ENCODE measurements at regions not wholly inside any gene's neighbourhood (a gene's known extent, or its start where the extent isn't known, plus 50 kb on each side); places are given as distances from the start of the nearest gene placed in this dataset.

DNA sequence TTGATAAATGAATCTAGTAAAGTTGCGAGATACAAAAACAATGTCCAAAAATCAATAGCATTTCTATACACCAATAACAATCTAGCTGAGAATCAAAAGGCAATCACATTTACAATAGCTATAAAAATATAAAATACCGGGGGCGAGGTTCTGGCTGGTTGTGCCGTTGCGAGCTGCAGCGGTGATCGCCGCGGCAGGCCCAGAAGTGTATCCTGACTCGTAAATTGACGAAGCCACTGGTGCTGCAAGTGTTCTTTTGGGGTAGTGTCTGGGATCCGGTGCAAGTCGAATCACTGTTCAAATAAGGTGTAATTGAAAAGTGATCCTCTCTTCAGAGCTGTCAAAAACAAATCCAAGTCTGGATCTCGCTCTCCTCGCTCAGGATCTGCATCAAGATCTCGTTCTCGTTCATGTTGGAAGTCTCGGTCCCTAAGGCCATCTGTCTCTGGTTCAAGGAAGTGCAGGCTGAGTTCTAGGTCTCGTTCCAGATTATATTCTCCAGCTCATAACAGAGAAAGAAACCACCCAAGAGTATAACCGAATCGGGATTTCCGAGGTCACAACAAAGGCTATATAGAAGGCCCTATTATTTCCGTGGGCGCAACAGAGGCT lies 80.1 kb upstream of the STT3B start:
- H3K27ac ChIP-seq (ENCODE audit: low read length) = no peak overlapping the region
- H3K36me3 ChIP-seq (ENCODE audit: control insufficient read depth in 1 of 2, insufficient read depth in 2 of 2, low read length in 2 of 2) = no peaks in the 10 kb centered on the region
- no peaks in the 10 kb centered on the region for H3K4me1 ChIP-seq (ENCODE audit: control insufficient read depth in 1 of 2, insufficient read depth in 2 of 2, low read length in 2 of 2)
- H3K4me3 ChIP-seq (ENCODE audit: low read depth in 1 of 2, low read length in 2 of 2) = no peak overlapping the region
- H3K9me3 ChIP-seq (ENCODE audit: control insufficient read depth in 1 of 2, low read length in 2 of 2) = no peaks in the 10 kb centered on the region
- H3K27me3 ChIP-seq (ENCODE audit: low read depth, low read length) = no peaks in the 10 kb centered on the region

DNA sequence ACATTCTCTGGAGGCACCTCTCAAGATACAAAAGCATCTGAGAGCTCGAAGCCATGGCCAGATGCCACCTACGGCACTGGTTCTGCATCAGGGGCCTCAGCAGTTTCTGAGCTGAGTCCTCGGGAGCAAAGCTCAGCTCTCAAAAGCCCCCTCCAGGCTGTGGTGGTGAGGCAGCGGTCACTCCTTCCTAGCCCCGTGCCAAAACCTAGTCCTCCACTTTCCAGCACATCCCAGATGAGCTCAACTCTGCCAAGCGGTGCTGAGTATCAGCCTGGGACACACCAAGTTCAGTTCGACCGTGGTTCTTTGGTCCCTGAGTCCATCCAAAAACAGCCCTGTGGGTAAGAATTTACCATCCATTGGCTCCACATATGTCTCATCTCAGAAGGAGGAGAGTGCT lies 79.3 kb upstream of the STT3B start:
- no peaks in the 10 kb centered on the region for H3K27me3 ChIP-seq (ENCODE audit: low read depth, low read length)
- H3K4me1 ChIP-seq (ENCODE audit: control insufficient read depth in 1 of 2, insufficient read depth in 2 of 2, low read length in 2 of 2) = no peaks in the 10 kb centered on the region
- H3K4me3 ChIP-seq (ENCODE audit: low read depth in 1 of 2, low read length in 2 of 2) = no peak overlapping the region
- no peaks in the 10 kb centered on the region for H3K36me3 ChIP-seq (ENCODE audit: control insufficient read depth in 1 of 2, insufficient read depth in 2 of 2, low read length in 2 of 2)
- H3K27ac ChIP-seq (ENCODE audit: low read length) = no peak overlapping the region
- H3K9me3 ChIP-seq (ENCODE audit: control insufficient read depth in 1 of 2, low read length in 2 of 2) = no peaks in the 10 kb centered on the region

DNA sequence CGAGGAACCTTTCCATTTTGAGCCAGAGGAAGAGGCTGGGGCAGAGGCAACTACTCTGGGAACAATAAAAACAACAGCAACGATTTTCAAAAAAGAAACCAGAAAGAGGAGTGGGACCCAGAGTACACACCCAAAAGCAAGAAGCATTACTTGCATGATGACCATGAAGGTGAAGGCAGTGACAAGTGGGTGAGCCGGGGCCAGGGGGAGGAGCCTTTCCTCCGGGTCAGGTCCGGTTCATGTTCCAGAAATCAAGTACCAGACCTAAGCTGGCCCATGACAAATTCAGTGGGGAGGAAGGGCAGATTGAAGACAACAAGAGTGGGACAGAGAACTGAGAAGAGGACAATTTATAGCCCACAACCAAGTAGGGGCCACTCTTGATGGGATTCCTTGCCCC lies 77.2 kb upstream of the STT3B start:
- Histone ChIP-seq H3K27ac (ENCODE audit: low read length) (no peak overlapping the region), H3K27me3 (ENCODE audit: low read depth, low read length) (no peaks in the 10 kb centered on the region), H3K4me1 (ENCODE audit: control insufficient read depth in 1 of 2, insufficient read depth in 2 of 2, low read length in 2 of 2) (no peaks in the 10 kb centered on the region), H3K4me3 (ENCODE audit: low read depth in 1 of 2, low read length in 2 of 2) (no peak overlapping the region), H3K9me3 (ENCODE audit: control insufficient read depth in 1 of 2, low read length in 2 of 2) (no peaks in the 10 kb centered on the region), H3K36me3 (ENCODE audit: control insufficient read depth in 1 of 2, insufficient read depth in 2 of 2, low read length in 2 of 2) (no peaks in the 10 kb centered on the region)

DNA sequence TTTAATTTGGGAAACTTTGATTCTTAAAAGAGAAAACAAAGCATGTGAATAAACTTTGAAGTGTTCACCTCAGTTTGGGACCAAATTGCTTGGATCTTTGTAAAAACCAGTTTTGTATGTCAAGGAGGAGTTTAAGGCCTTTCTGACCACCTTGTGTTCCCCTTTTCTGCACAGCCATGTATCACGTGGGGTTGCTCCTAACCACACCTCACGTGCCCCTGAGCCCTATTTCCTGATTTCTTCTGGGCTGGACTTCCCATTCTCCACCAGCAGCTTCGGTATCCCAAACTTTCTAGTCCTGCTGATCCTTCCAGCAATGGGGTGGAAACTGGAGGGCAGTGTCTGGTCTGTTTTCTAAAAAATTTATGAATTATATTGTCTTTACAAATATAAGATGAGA lies 76.4 kb upstream of the STT3B start:
- H3K9me3 ChIP-seq (ENCODE audit: control insufficient read depth in 1 of 2, low read length in 2 of 2) = no peaks in the 10 kb centered on the region
- no peak overlapping the region for H3K4me3 ChIP-seq (ENCODE audit: low read depth in 1 of 2, low read length in 2 of 2)
- H3K4me1 ChIP-seq (ENCODE audit: control insufficient read depth in 1 of 2, insufficient read depth in 2 of 2, low read length in 2 of 2) = no peaks in the 10 kb centered on the region
- no peak overlapping the region for H3K27ac ChIP-seq (ENCODE audit: low read length)
- no peaks in the 10 kb centered on the region for H3K27me3 ChIP-seq (ENCODE audit: low read depth, low read length)
- H3K36me3 ChIP-seq (ENCODE audit: control insufficient read depth in 1 of 2, insufficient read depth in 2 of 2, low read length in 2 of 2) = no peaks in the 10 kb centered on the region

DNA sequence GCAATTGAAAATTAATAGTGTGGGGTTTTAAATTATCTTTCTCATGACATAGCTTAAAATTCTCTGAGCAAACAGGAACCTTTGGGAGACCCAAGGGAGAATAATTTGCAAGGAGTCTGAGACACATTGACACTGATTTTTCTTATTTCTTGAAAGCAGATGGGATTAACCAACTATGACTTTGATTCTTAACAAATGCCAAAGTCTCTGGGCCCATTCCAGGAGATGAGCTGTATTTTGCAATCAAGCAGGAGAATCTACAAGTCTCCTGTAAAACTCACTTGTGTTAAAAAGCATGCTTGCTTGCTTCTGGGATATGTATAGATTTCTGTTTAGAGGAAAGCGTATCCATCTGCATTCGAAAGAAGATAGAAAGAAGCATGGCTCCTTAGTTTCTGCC lies 71.3 kb upstream of the STT3B start:
- Histone ChIP-seq H3K9me3 (ENCODE audit: control insufficient read depth in 1 of 2, low read length in 2 of 2) (no peaks in the 10 kb centered on the region), H3K4me3 (ENCODE audit: low read depth in 1 of 2, low read length in 2 of 2) (no peak overlapping the region), H3K4me1 (ENCODE audit: control insufficient read depth in 1 of 2, insufficient read depth in 2 of 2, low read length in 2 of 2) (no peaks in the 10 kb centered on the region), H3K36me3 (ENCODE audit: control insufficient read depth in 1 of 2, insufficient read depth in 2 of 2, low read length in 2 of 2) (no peaks in the 10 kb centered on the region), H3K27ac (ENCODE audit: low read length) (no peak overlapping the region), H3K27me3 (ENCODE audit: low read depth, low read length) (no peaks in the 10 kb centered on the region)

DNA sequence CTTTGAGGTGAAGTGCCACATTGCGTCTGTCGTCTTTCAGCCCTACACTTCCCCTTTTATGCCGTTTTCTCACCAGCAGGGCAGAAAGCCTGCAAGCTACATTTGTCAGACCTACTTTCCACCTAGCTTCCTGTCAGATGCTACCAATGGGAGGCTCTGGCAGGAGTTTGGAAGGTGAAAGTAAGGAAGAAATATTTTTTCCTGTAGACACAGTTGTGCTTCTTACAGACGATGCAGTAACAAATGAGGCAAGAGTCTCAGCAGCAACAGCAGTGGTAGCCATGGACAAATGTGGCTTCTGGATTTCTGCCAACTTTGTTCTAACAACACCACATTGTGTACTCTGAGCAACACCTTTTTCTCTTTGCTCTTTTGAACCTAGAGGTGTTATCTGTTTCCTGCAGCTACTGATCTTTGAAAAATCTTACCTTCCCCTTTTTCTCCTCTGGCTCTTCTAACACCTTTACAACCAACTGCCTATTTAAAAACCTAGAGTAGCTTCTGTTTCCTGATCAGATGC lies 70.6 kb upstream of the STT3B start:
- Histone ChIP-seq H3K4me1 (ENCODE audit: control insufficient read depth in 1 of 2, insufficient read depth in 2 of 2, low read length in 2 of 2) (no peaks in the 10 kb centered on the region), H3K27ac (ENCODE audit: low read length) (no peak overlapping the region), H3K9me3 (ENCODE audit: control insufficient read depth in 1 of 2, low read length in 2 of 2) (no peaks in the 10 kb centered on the region), H3K36me3 (ENCODE audit: control insufficient read depth in 1 of 2, insufficient read depth in 2 of 2, low read length in 2 of 2) (no peaks in the 10 kb centered on the region), H3K4me3 (ENCODE audit: low read depth in 1 of 2, low read length in 2 of 2) (no peak overlapping the region), H3K27me3 (ENCODE audit: low read depth, low read length) (no peaks in the 10 kb centered on the region)

DNA sequence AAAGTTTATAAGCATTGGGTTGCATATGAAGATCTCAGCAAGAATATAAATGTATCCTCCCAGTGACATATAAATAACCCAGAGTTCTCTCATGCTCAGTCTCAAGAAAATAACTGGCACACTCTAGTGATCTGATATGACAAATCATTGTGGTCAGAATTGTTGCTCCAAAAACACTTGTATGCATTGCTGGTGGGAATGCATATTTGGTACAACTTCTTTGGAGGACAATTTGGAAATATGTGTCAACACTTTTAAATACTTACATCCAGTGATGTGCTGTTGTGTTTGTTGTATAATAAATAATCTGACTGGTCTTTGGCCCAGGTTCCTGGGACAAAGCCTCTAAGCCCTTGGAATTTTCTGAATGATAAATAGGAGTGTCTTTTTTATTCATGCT lies 66.7 kb upstream of the STT3B start:
- no peaks in the 10 kb centered on the region for H3K4me1 ChIP-seq (ENCODE audit: control insufficient read depth in 1 of 2, insufficient read depth in 2 of 2, low read length in 2 of 2)

DNA sequence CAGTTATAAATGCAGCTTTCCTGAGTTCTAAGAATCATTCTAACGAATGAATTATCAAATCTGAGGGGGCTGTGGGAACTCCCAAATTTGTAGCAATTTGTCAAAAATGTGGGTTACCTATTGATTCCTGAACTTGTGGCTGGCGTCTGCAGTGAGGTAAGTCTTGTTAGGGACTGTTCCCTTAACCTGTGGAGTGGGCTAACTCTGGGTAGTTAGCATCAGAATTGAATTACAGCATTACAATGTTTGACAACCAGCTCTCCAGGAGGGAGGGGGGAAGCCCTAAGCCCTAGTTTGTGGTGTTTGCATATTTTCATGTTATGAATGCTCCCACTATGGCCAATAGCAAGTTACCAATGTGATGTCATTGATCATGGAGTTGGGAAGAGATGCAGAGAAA lies 65.9 kb upstream of the STT3B start:
- Histone ChIP-seq H3K36me3 (ENCODE audit: control insufficient read depth in 1 of 2, insufficient read depth in 2 of 2, low read length in 2 of 2) (no peaks in the 10 kb centered on the region), H3K4me3 (ENCODE audit: low read depth in 1 of 2, low read length in 2 of 2) (no peak overlapping the region), H3K27ac (ENCODE audit: low read length) (no peak overlapping the region), H3K9me3 (ENCODE audit: control insufficient read depth in 1 of 2, low read length in 2 of 2) (no peaks in the 10 kb centered on the region), H3K4me1 (ENCODE audit: control insufficient read depth in 1 of 2, insufficient read depth in 2 of 2, low read length in 2 of 2) (no peaks in the 10 kb centered on the region), H3K27me3 (ENCODE audit: low read depth, low read length) (no peaks in the 10 kb centered on the region)

More for the DNA sequence above, 66.7 kb upstream of the STT3B start:
- H3K27ac ChIP-seq (ENCODE audit: low read length) = no peak overlapping the region
- H3K9me3 ChIP-seq (ENCODE audit: control insufficient read depth in 1 of 2, low read length in 2 of 2) = no peaks in the 10 kb centered on the region
- H3K4me3 ChIP-seq (ENCODE audit: low read depth in 1 of 2, low read length in 2 of 2) = no peak overlapping the region
- H3K36me3 ChIP-seq (ENCODE audit: control insufficient read depth in 1 of 2, insufficient read depth in 2 of 2, low read length in 2 of 2) = no peaks in the 10 kb centered on the region
- no peaks in the 10 kb centered on the region for H3K27me3 ChIP-seq (ENCODE audit: low read depth, low read length)

DNA sequence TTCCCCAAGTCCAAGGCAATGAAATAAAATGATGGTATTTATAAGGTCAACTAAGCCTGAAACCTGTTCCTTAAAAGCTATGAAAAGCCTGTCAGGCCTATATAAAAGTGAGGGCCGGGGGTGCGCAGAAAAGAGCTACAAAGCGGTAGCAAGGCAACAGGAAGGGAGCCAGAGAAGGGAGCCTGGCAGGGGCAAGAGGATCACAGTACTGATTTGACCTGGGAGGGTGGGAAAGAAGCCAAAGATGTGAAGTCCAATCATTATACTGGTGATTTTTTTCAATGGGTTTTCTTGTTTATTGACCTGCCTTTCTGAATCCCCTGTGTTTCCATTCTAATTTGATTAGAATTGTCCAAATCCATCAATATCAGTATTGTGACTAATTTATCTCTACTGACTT lies 64.3 kb upstream of the STT3B start:
- Histone ChIP-seq H3K27me3 (ENCODE audit: low read depth, low read length) (no peaks in the 10 kb centered on the region), H3K4me1 (ENCODE audit: control insufficient read depth in 1 of 2, insufficient read depth in 2 of 2, low read length in 2 of 2) (no peaks in the 10 kb centered on the region), H3K36me3 (ENCODE audit: control insufficient read depth in 1 of 2, insufficient read depth in 2 of 2, low read length in 2 of 2) (no peaks in the 10 kb centered on the region)

DNA sequence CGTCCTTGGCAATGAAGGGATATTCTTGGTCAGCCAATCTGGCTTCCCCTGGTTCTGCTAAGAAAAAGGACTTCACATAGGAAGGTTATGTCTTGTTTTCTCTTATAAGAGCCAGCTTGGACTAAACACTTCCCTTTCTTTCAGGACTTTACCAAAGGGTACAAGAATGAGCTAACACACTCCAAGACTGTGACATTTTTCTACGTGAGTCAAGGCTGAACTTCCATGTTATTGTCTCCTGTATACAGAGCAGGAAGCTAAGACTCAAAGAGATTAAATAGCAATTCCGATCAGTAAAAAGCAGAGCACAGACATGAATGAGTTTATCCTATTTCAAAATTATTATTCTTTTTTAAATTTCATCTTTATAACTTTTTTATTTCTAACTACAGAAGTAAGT lies 63.3 kb upstream of the STT3B start:
- Histone ChIP-seq H3K27me3 (ENCODE audit: low read depth, low read length) (no peaks in the 10 kb centered on the region), H3K27ac (ENCODE audit: low read length) (no peak overlapping the region), H3K9me3 (ENCODE audit: control insufficient read depth in 1 of 2, low read length in 2 of 2) (no peaks in the 10 kb centered on the region), H3K36me3 (ENCODE audit: control insufficient read depth in 1 of 2, insufficient read depth in 2 of 2, low read length in 2 of 2) (no peaks in the 10 kb centered on the region), H3K4me1 (ENCODE audit: control insufficient read depth in 1 of 2, insufficient read depth in 2 of 2, low read length in 2 of 2) (no peaks in the 10 kb centered on the region), H3K4me3 (ENCODE audit: low read depth in 1 of 2, low read length in 2 of 2) (no peak overlapping the region)

More for the DNA sequence above, 64.3 kb upstream of the STT3B start:
- no peak overlapping the region for H3K4me3 ChIP-seq (ENCODE audit: low read depth in 1 of 2, low read length in 2 of 2)
- no peak overlapping the region for H3K27ac ChIP-seq (ENCODE audit: low read length)
- no peaks in the 10 kb centered on the region for H3K9me3 ChIP-seq (ENCODE audit: control insufficient read depth in 1 of 2, low read length in 2 of 2)

DNA sequence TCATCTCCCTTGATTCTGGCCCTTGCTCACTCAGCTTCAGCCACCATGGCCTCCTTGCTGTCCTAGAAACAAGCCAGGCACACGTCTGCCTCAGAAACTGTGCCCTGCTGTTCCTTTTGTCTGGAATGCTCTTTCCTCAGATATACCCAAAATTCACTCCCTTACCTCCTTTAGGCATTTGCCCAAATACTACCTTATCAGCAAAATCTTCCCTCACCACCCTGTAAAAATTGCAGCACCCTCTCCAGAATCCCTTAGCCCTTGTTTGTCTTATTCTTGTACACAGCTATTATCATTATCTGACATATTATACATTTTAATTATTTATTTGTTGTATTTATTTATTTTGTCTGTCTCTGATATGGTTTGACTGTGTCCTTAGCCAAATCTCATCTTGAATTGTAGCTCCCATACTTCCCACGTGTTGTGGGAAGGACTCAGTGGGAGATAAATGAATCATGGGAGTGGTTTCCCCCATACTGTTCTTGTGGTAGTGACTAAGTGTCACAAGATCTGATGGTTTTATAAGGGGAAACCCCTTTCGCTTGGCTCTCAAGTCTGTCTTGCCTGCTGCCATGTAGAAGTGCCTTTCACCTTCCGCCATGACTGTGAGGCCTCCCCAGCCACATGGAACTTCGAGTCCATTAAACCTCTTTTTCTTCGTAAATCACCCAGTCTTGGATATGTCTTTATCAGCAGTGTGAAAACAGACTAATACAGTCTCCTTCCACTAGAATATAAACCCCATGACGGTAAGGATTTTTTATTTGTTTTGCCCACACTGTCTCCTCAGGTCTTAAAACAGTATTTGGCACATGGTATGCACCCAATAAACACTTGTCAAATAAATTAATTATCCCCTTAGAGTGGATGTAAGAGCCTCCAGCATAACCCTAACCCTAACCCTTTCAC lies 60.0 kb upstream of the STT3B start:
- no peaks in the 10 kb centered on the region for H3K4me1 ChIP-seq (ENCODE audit: control insufficient read depth in 1 of 2, insufficient read depth in 2 of 2, low read length in 2 of 2)
- H3K36me3 ChIP-seq (ENCODE audit: control insufficient read depth in 1 of 2, insufficient read depth in 2 of 2, low read length in 2 of 2) = no peaks in the 10 kb centered on the region
- H3K4me3 ChIP-seq (ENCODE audit: low read depth in 1 of 2, low read length in 2 of 2) = no peak overlapping the region
- no peaks in the 10 kb centered on the region for H3K27me3 ChIP-seq (ENCODE audit: low read depth, low read length)
- H3K9me3 ChIP-seq (ENCODE audit: control insufficient read depth in 1 of 2, low read length in 2 of 2) = no peaks in the 10 kb centered on the region
- no peak overlapping the region for H3K27ac ChIP-seq (ENCODE audit: low read length)

Data from muscle layer of duodenum (tissue), 2 donors.